ENCODE measurements at regions not wholly inside any gene's neighbourhood (a gene's known extent, or its start where the extent isn't known, plus 50 kb on each side); places are given as distances from the start of the nearest gene placed in this dataset.

- Histone ChIP-seq H3K9ac (replicated peaks; ENCODE audit: extremely low read depth, insufficient read depth, low read length) (no peak overlapping the region), H3K36me3 (ENCODE audit: control insufficient read depth in 2 of 2, extremely low read depth in 1 of 2, insufficient read depth in 2 of 2, low read length in 2 of 2) (no peaks in the 10 kb centered on the region), H4K20me1 (replicated peaks; ENCODE audit: control insufficient read depth, extremely low read depth, insufficient read depth, low read length) (no peaks in the 10 kb centered on the region), H3K4me3 (replicated peaks in 1 of 3; ENCODE audit: insufficient read depth in 1 of 3, low read depth in 1 of 3, low read length in 3 of 3) (no peak overlapping the region), H3K27ac (ENCODE audit: insufficient read depth, low read depth, low read length) (no peak overlapping the region), H3K27me3 (ENCODE audit: control insufficient read depth in 2 of 2, insufficient read depth in 2 of 2, low read length in 2 of 2) (peaks cover 0 to 2% of the 10 kb centered on the region in 2 experiments), H3K4me2 (ENCODE audit: insufficient read depth, low read length) (no peak overlapping the region), H2AFZ (ENCODE audit: low read depth, low read length) (no peak overlapping the region), H3K79me2 (ENCODE audit: control insufficient read depth, insufficient read depth, low read length) (no peaks in the 10 kb centered on the region), H3K4me1 (ENCODE audit: control insufficient read depth, extremely low read depth, insufficient read depth, low read length) (no peaks in the 10 kb centered on the region), H3K9me3 (replicated peaks; ENCODE audit: control insufficient read depth, insufficient read depth, low read length) (no peaks in the 10 kb centered on the region), H3K9me1 (replicated peaks; ENCODE audit: control insufficient read depth, extremely low read depth, insufficient read depth, low read length) (no peaks in the 10 kb centered on the region)
- BruUV-seq (replicated peaks) = no TSS peak
- no peak for FAIRE-seq
- TF ChIP-seq JUN (IDR thresholded peaks at IDR 0.05; ENCODE audit: borderline replicate concordance, insufficient read depth, insufficient read length, low read depth) (no peak), POLR2A (IDR thresholded peaks at IDR 0.05; ENCODE audit: low read depth, low read length) (no peak), FOS (IDR thresholded peaks at IDR 0.05; ENCODE audit: borderline replicate concordance, insufficient read depth, low read length) (no peak), GATA2 (IDR thresholded peaks at IDR 0.05; ENCODE audit: insufficient read depth, insufficient read length, low read depth, low read length) (no peak), MYC (IDR thresholded peaks at IDR 0.05; ENCODE audit: low read depth, low read length) (no peak), EZH2 (IDR thresholded peaks at IDR 0.05; ENCODE audit: borderline replicate concordance, low read depth, low read length, severe bottlenecking) (no peak), POLR2AphosphoS5 (IDR thresholded peaks at IDR 0.05; ENCODE audit: insufficient read depth, low read depth, low read length) (no peak)
- TF ChIP-seq, protein P1, sequence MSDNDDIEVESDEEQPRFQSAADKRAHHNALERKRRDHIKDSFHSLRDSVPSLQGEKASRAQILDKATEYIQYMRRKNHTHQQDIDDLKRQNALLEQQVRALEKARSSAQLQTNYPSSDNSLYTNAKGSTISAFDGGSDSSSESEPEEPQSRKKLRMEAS (IDR thresholded peaks at IDR 0.05; ENCODE audit: insufficient read depth, insufficient read length) = no peak
- POLR2A ChIA-PET = no interaction called here
- intact Hi-C loops (cut with micrococcal nuclease) (no loop called here), dilution Hi-C loops (cut with MboI; ENCODE audit: extremely low pct_ligation_motif_present, low sequenced_read_pairs) (no loop called here)
- no peak for DNase-seq (ENCODE audit: low read depth, low spot score)
- CTCF ChIA-PET = no interaction called here
These were observed 63.7 kb upstream of the DAZL start for GRCh38 chr3:16668776-16669545.

GRCh38 chr3:16670191-16670590, 65.0 kb upstream of the DAZL start:
- Histone ChIP-seq H3K27ac (ENCODE audit: insufficient read depth, low read depth, low read length) (no peak overlapping the region), H3K4me1 (ENCODE audit: control insufficient read depth, extremely low read depth, insufficient read depth, low read length) (no peaks in the 10 kb centered on the region), H3K4me3 (replicated peaks in 1 of 3; ENCODE audit: insufficient read depth in 1 of 3, low read depth in 1 of 3, low read length in 3 of 3) (no peak overlapping the region), H3K9me1 (replicated peaks; ENCODE audit: control insufficient read depth, extremely low read depth, insufficient read depth, low read length) (no peaks in the 10 kb centered on the region), H3K79me2 (ENCODE audit: control insufficient read depth, insufficient read depth, low read length) (no peaks in the 10 kb centered on the region), H4K20me1 (replicated peaks; ENCODE audit: control insufficient read depth, extremely low read depth, insufficient read depth, low read length) (no peaks in the 10 kb centered on the region), H3K4me2 (ENCODE audit: insufficient read depth, low read length) (no peak overlapping the region), H2AFZ (ENCODE audit: low read depth, low read length) (no peak overlapping the region), H3K9ac (replicated peaks; ENCODE audit: extremely low read depth, insufficient read depth, low read length) (no peak overlapping the region), H3K36me3 (ENCODE audit: control insufficient read depth in 2 of 2, extremely low read depth in 1 of 2, insufficient read depth in 2 of 2, low read length in 2 of 2) (no peaks in the 10 kb centered on the region), H3K27me3 (ENCODE audit: control insufficient read depth in 2 of 2, insufficient read depth in 2 of 2, low read length in 2 of 2) (peaks cover 0 to 2% of the 10 kb centered on the region in 2 experiments), H3K9me3 (replicated peaks; ENCODE audit: control insufficient read depth, insufficient read depth, low read length) (no peaks in the 10 kb centered on the region)
- POLR2A ChIA-PET = no interaction called here
- TF ChIP-seq POLR2A (IDR thresholded peaks at IDR 0.05; ENCODE audit: low read depth, low read length) (no peak), FOS (IDR thresholded peaks at IDR 0.05; ENCODE audit: borderline replicate concordance, insufficient read depth, low read length) (no peak), EZH2 (IDR thresholded peaks at IDR 0.05; ENCODE audit: borderline replicate concordance, low read depth, low read length, severe bottlenecking) (no peak), JUN (IDR thresholded peaks at IDR 0.05; ENCODE audit: borderline replicate concordance, insufficient read depth, insufficient read length, low read depth) (no peak), MYC (IDR thresholded peaks at IDR 0.05; ENCODE audit: low read depth, low read length) (no peak), POLR2AphosphoS5 (IDR thresholded peaks at IDR 0.05; ENCODE audit: insufficient read depth, low read depth, low read length) (no peak), CTCF (IDR thresholded peaks at IDR 0.05; ENCODE audit: extremely low read depth in 1 of 2, insufficient read depth in 1 of 2, low read depth in 1 of 2, low read length in 2 of 2) (no peak), GATA2 (IDR thresholded peaks at IDR 0.05; ENCODE audit: insufficient read depth, insufficient read length, low read depth, low read length) (no peak)
- TF ChIP-seq, protein P1 (IDR thresholded peaks at IDR 0.05; ENCODE audit: insufficient read depth, insufficient read length) = no peak
- FAIRE-seq (no peak), DNase-seq (ENCODE audit: low read depth, low spot score) (no peak)
- CTCF ChIA-PET = no interaction called here
- dilution Hi-C loops (cut with MboI; ENCODE audit: extremely low pct_ligation_motif_present, low sequenced_read_pairs) (no loop called here), intact Hi-C loops (cut with micrococcal nuclease) (no loop called here)
- BruUV-seq (replicated peaks) = no TSS peak

All from endothelial cell of umbilical vein (primary cell).